Gastroesophageal sphincter (tissue), 4 donors: ENCODE measurements at regions not wholly inside any gene's neighbourhood (a gene's known extent, or its start where the extent isn't known, plus 50 kb on each side); places are given as distances from the start of the nearest gene placed in this dataset.

Source experiments
- ATAC-seq: fragments of 150-250 bp; one replicate; pipeline ENCODE4 v1.9.1; 2016; ENCODE audit warnings: mild to moderate bottlenecking, moderate library complexity
- H3K27ac ChIP-seq, 4 donors: fragments of 200-600 bp; sonication (generic) in 3 of 4; 1 replicate in 3 of 4; 2 replicates in 1 of 4; pipeline ENCODE4 v1.5.1; 2016 to 2019
- H3K27me3 ChIP-seq: fragments of 200-600 bp; sonication (generic); one replicate; pipeline ENCODE4 v1.5.1; 2019
- H3K36me3 ChIP-seq, 2 donors: fragments of 200-600 bp; sonication (generic); one replicate each; pipeline ENCODE4 v1.5.1; 2019; ENCODE audit warnings: control low read depth in 1 of 2
- H3K4me1 ChIP-seq, 3 donors: fragments of 200-600 bp; sonication (generic); 1 replicate in 2 of 3; 2 replicates in 1 of 3; pipeline ENCODE4 v1.5.1; 2016 to 2019; ENCODE audit warnings: control low read depth in 2 of 3
- H3K4me3 ChIP-seq, 2 donors: fragments of 200-600 bp; sonication (generic); one replicate each; pipeline ENCODE4 v1.5.1; 2019; ENCODE audit warnings: mild to moderate bottlenecking in 1 of 2, moderate library complexity in 1 of 2
- H3K9me3 ChIP-seq, 3 donors: fragments of 200-600 bp; sonication (generic); one replicate each; pipeline ENCODE4 v1.5.1; 2017 to 2019; ENCODE audit warnings: control low read depth in 2 of 3
- CTCF ChIP-seq, 4 experiments: fragments of 200-600 bp in 2 of 4; fragments of 450-650 bp in 2 of 4; sonication (generic) in 1 of 4; IDR thresholded peaks; one replicate each; pipeline ENCODE4 v1.5.1; 2017 to 2019; ENCODE audit warnings: antibody characterized with exemption in 4 of 4, mild to moderate bottlenecking in 2 of 4, moderate library complexity in 2 of 4
- EP300 ChIP-seq: sonication (generic); formaldehyde crosslinking; IDR thresholded peaks from one replicate; pipeline ENCODE4 v1.6.1; 2017; ENCODE audit warnings: antibody characterized with exemption, mild to moderate bottlenecking
- POLR2A ChIP-seq, 2 donors: fragments of 450-650 bp; IDR thresholded peaks; one replicate each; pipeline ENCODE4 v1.6.1; 2017; ENCODE audit warnings: antibody characterized with exemption in 2 of 2, mild to moderate bottlenecking in 2 of 2, moderate library complexity in 1 of 2
- POLR2AphosphoS5 ChIP-seq: sonication (generic); formaldehyde crosslinking; IDR thresholded peaks from one replicate; pipeline ENCODE4 v1.6.1; 2017; ENCODE audit warnings: antibody characterized with exemption
- whole genome bisulfite sequencing, 2 donors: methylation state at CpG; one replicate each; pipeline ENCODE4 v1.1.5; 2018; ENCODE audit warnings: low coverage in 1 of 2; 5-methylcytosine and 5-hydroxymethylcytosine counted together

- peaks cover 0 to 16% (median 4%) of the 10 kb centered on the region in 3 donors for H3K4me1 ChIP-seq
- ATAC-seq: no peak
- no peaks in the 10 kb centered on the region for H3K36me3 ChIP-seq
- H3K9me3 ChIP-seq: no peaks in the 10 kb centered on the region
- WGBS, 2 donors: 36 to 65% methylated on average over 2 to 3 of the region's 3 CpGs
- no peak for TF ChIP-seq EP300
- no peak for TF ChIP-seq POLR2AphosphoS5
- TF ChIP-seq POLR2A (IDR thresholded peaks at IDR 0.05): no peak
- no peak for TF ChIP-seq CTCF (IDR thresholded peaks at IDR 0.05)
- no peaks in the 10 kb centered on the region for H3K27me3 ChIP-seq
- no peak overlapping the region for H3K4me3 ChIP-seq
- H3K27ac ChIP-seq: no peak overlapping the region
Measured at GRCh38 chr4:158015241-158015640, 157.6 kb downstream of the GASK1B start.

- no peak for ATAC-seq
- Histone ChIP-seq H3K27ac (no peak overlapping the region), H3K4me1 (peaks cover 0 to 14% (median under 1%) of the 10 kb centered on the region in 3 donors), H3K9me3 (no peaks in the 10 kb centered on the region), H3K36me3 (no peaks in the 10 kb centered on the region), H3K27me3 (no peaks in the 10 kb centered on the region), H3K4me3 (no peak overlapping the region)
- no peak for TF ChIP-seq POLR2A (IDR thresholded peaks at IDR 0.05)
- TF ChIP-seq POLR2AphosphoS5: no peak
- no peak for TF ChIP-seq EP300
- no peak for TF ChIP-seq CTCF (IDR thresholded peaks at IDR 0.05)
Measured at GRCh38 chr4:158013858-158014257, 159.0 kb downstream of the GASK1B start.

GRCh38 chr4:158010361-158010760 is 162.5 kb downstream of the GASK1B start:
- Histone ChIP-seq H3K4me1 (peaks cover 0 to 28% (median 7%) of the 10 kb centered on the region in 3 donors), H3K27ac (no peak overlapping the region), H3K9me3 (no peaks in the 10 kb centered on the region), H3K36me3 (no peaks in the 10 kb centered on the region), H3K27me3 (no peaks in the 10 kb centered on the region), H3K4me3 (no peak overlapping the region)
- no peak for TF ChIP-seq CTCF (IDR thresholded peaks at IDR 0.05)
- WGBS, 2 donors: 67 to 81% methylated on average over 1 to 5 of the region's 5 CpGs
- ATAC-seq: no peak

GRCh38 chr4:158008551-158009218 is 164.1 kb downstream of the GASK1B start:
- H3K4me3 ChIP-seq: no peak overlapping the region
- H3K9me3 ChIP-seq: no peaks in the 10 kb centered on the region
- H3K4me1 ChIP-seq: peaks cover 0 to 28% (median 7%) of the 10 kb centered on the region in 3 donors
- TF ChIP-seq CTCF (IDR thresholded peaks at IDR 0.05): no peak
- no peak for TF ChIP-seq POLR2A (IDR thresholded peaks at IDR 0.05)
- TF ChIP-seq EP300: no peak
- TF ChIP-seq POLR2AphosphoS5: no peak
- H3K27ac ChIP-seq: peak overlapping the region in 3 of 4 donors; percentile 12 to 60 (median 49)
- ATAC-seq: peak; percentile 32
- WGBS, 2 donors: 32 to 68% methylated on average over 4 to 6 of the region's 6 CpGs
- H3K36me3 ChIP-seq: no peaks in the 10 kb centered on the region
- no peaks in the 10 kb centered on the region for H3K27me3 ChIP-seq

- no peak for ATAC-seq
- 38 to 44% methylated on average over 3 of the region's 3 CpGs for WGBS, 2 donors
- TF ChIP-seq CTCF (IDR thresholded peaks at IDR 0.05) (no peak), POLR2AphosphoS5 (no peak), EP300 (no peak), POLR2A (IDR thresholded peaks at IDR 0.05) (no peak)
- H3K36me3 ChIP-seq: no peaks in the 10 kb centered on the region
- H3K4me3 ChIP-seq: no peak overlapping the region
- no peaks in the 10 kb centered on the region for H3K9me3 ChIP-seq
- peak overlapping the region; percentile 29 to 67 (median 39) for H3K27ac ChIP-seq
- peaks cover 0 to 28% (median 7%) of the 10 kb centered on the region in 3 donors for H3K4me1 ChIP-seq
- H3K27me3 ChIP-seq: no peaks in the 10 kb centered on the region
Measured at GRCh38 chr4:158007566-158007965, 165.3 kb downstream of the GASK1B start.
